ENCODE measurements at regions not wholly inside any gene's neighbourhood (a gene's known extent, or its start where the extent isn't known, plus 50 kb on each side); places are given as distances from the start of the nearest gene placed in this dataset.

DNA sequence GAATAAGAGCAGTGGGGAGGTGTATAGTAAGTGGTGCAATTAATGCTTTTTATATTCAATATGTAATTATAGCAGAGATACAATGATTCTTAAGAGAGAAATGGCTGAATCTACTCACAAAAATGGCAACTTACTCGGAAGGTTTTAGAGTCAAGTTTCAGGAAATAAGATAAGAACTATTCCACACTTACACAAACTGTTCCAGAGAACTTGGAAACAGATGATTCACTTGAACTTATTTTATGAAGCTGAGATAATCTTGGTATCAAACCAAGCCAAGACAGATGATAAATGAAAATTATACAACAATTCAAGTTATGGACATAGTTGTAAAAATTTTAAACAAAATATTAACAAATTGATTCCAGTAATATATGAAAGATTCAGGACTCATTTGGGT, 311.3 kb upstream of the HS3ST1 start:
- TF ChIP-seq, protein P1, sequence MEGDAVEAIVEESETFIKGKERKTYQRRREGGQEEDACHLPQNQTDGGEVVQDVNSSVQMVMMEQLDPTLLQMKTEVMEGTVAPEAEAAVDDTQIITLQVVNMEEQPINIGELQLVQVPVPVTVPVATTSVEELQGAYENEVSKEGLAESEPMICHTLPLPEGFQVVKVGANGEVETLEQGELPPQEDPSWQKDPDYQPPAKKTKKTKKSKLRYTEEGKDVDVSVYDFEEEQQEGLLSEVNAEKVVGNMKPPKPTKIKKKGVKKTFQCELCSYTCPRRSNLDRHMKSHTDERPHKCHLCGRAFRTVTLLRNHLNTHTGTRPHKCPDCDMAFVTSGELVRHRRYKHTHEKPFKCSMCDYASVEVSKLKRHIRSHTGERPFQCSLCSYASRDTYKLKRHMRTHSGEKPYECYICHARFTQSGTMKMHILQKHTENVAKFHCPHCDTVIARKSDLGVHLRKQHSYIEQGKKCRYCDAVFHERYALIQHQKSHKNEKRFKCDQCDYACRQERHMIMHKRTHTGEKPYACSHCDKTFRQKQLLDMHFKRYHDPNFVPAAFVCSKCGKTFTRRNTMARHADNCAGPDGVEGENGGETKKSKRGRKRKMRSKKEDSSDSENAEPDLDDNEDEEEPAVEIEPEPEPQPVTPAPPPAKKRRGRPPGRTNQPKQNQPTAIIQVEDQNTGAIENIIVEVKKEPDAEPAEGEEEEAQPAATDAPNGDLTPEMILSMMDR (IDR thresholded peaks at IDR 0.05) = no peak
- TF ChIP-seq EP300 (IDR thresholded peaks at IDR 0.05) = no peak

Data from tibial nerve (tissue), 4 donors.